HUES48 (cell line): ENCODE measurements at regions not wholly inside any gene's neighbourhood (a gene's known extent, or its start where the extent isn't known, plus 50 kb on each side); places are given as distances from the start of the nearest gene placed in this dataset.

ENCODE experiments used
- H3K27ac ChIP-seq: one replicate; pipeline ENCODE4 v1.7.0; 2013; ENCODE audit warnings: low read depth, low read length, inconsistent platforms
- H3K27me3 ChIP-seq: 2 replicates; pipeline ENCODE4 v1.6.1; 2013; ENCODE audit warnings: mild to moderate bottlenecking, low read length; ENCODE audit not compliant: control insufficient read depth, insufficient read depth
- H3K36me3 ChIP-seq: 2 replicates; pipeline ENCODE4 v1.6.1; 2013; ENCODE audit warnings: low read length; ENCODE audit not compliant: control insufficient read depth, insufficient read depth
- H3K4me1 ChIP-seq: 2 replicates; pipeline ENCODE4 v1.6.1; 2013; ENCODE audit warnings: mild to moderate bottlenecking, low read length; ENCODE audit not compliant: control insufficient read depth, insufficient read depth
- H3K4me3 ChIP-seq: 2 replicates; pipeline ENCODE4 v1.5.1; 2013; ENCODE audit warnings: mild to moderate bottlenecking, low read depth, low read length
- H3K9ac ChIP-seq: 2 replicates; pipeline ENCODE4 v1.6.1; 2013; ENCODE audit warnings: mild to moderate bottlenecking, low read depth, low read length, moderate library complexity
- H3K9me3 ChIP-seq: 2 replicates; pipeline ENCODE4 v1.6.1; 2013; ENCODE audit warnings: low read length; ENCODE audit not compliant: control insufficient read depth, insufficient read depth

DNA sequence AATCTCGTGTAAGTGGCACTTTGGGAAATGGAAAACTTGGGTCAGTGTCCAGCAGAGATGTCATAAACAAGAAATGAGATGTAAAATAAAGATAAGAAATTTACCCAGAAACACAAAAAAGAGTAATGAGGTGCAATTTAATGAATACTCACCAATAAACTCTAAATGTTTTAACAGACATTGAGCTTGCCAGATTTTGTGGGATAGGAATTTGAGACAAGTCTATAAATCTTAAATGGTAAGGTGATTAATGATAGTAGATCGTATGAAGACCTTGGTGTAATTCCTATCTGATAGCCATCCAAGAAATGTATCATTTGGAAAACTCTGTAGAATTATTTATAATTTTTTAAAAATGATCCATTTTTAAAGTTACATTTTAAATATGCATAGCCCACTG lies 682.4 kb downstream of the MAT2B start:
- H3K27ac ChIP-seq: no peak overlapping the region
- no peaks in the 10 kb centered on the region for H3K36me3 ChIP-seq
- no peak overlapping the region for H3K9ac ChIP-seq
- H3K27me3 ChIP-seq: no peaks in the 10 kb centered on the region
- no peaks in the 10 kb centered on the region for H3K9me3 ChIP-seq
- H3K4me3 ChIP-seq: no peak overlapping the region
- peaks cover 40% of the 10 kb centered on the region for H3K4me1 ChIP-seq

DNA sequence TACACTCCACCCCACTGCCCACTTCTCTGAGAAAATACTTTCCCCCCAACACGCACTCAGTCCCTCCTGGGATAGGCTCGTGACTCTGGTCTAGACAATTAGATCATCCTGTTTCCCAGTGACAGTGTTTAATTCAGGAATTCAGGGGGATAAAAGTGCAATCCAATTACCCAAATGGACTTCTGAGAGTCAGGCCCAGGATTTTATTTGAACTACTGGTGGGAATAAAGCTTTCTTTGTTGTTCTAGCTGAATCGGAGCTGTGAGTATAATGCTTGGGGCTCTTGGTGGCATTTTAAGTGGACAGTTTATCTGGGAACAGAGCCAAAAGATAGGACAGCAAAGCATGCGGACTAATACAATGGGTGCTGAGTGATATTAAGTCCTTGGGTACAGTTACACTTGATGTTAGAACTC lies 683.3 kb downstream of the MAT2B start:
- H3K4me1 ChIP-seq: peaks cover 32% of the 10 kb centered on the region
- H3K4me3 ChIP-seq: no peak overlapping the region
- no peak overlapping the region for H3K27ac ChIP-seq
- no peak overlapping the region for H3K9ac ChIP-seq
- H3K27me3 ChIP-seq: no peaks in the 10 kb centered on the region
- no peaks in the 10 kb centered on the region for H3K36me3 ChIP-seq
- no peaks in the 10 kb centered on the region for H3K9me3 ChIP-seq

DNA sequence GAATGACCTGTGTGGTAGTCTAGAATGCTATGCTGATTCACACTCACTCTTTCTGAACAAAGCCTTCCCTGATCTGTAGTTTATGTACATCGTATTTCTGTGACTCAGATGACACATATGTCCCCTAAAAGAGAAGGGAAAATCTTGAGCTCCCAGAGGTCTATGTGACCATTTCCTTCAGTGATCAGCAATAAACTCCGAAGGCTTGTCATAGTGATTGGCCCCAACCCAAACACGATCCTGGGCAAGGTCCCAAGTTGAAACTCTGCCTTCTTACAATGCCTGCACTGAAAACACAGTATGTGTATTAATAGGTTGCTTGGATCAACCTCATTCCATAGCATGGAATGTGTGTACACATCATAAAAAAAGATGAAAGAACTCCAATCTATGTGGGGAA lies 685.8 kb downstream of the MAT2B start:
- Histone ChIP-seq H3K4me3 (no peak overlapping the region), H3K36me3 (no peaks in the 10 kb centered on the region), H3K27ac (no peak overlapping the region), H3K9ac (no peak overlapping the region), H3K27me3 (no peaks in the 10 kb centered on the region), H3K4me1 (peaks cover 20% of the 10 kb centered on the region), H3K9me3 (no peaks in the 10 kb centered on the region)

DNA sequence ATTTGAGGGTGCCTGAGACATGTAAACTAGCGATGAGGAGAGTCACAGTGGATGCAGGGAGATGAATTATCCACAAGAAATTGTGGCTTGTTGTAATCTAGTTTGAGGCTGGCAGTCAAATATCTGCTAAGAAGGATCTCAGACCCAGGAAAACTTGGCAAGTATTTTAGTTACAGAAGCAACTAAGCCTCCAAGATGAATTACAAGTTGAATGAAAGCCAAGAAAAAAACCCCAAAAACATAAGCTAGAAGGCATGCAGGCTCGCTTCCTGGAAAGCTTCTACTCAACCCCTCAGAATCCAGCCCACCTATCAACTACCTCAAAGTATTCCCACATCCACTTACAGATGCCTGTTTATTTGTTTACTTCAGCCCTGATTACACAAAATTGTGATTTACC lies 696.9 kb downstream of the MAT2B start:
- no peak overlapping the region for H3K4me3 ChIP-seq
- no peak overlapping the region for H3K27ac ChIP-seq
- H3K9me3 ChIP-seq: no peaks in the 10 kb centered on the region

DNA sequence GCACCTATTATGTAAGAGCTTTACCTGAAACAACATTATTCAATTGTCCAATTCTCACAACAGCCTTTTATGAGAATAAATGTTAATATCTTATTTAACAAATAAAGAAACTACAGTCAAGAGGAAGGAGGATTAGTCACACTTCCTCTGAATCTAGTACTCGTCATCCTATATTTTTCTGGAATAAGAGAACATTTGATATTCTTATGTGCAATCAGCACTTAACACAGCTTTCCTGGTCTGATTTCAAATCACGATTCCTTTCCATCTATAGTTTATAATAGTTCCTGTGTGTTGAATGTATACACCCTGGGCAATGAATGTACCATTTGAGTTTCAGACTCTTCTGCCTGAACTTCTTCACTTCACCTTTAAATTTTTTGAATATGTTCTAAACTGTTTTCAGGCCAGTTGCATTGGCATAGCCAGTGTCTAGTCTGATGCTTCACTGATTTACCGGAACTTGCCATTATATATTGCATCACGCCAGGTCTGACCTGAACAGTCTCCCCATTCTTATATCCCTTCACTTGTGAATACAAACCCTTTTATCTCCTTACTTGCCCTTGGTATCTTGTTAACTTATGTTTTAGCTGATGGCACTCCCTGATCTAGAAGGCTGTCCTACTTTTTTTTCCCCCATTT lies 698.3 kb downstream of the MAT2B start:
- Histone ChIP-seq H3K9me3 (no peaks in the 10 kb centered on the region), H3K4me3 (no peak overlapping the region), H3K27me3 (no peaks in the 10 kb centered on the region), H3K4me1 (peaks cover 8% of the 10 kb centered on the region), H3K9ac (no peak overlapping the region), H3K27ac (no peak overlapping the region), H3K36me3 (no peaks in the 10 kb centered on the region)

More for the DNA sequence above, 696.9 kb downstream of the MAT2B start:
- H3K9ac ChIP-seq: no peak overlapping the region
- H3K36me3 ChIP-seq: no peaks in the 10 kb centered on the region
- H3K4me1 ChIP-seq: peaks cover 8% of the 10 kb centered on the region
- H3K27me3 ChIP-seq: no peaks in the 10 kb centered on the region

DNA sequence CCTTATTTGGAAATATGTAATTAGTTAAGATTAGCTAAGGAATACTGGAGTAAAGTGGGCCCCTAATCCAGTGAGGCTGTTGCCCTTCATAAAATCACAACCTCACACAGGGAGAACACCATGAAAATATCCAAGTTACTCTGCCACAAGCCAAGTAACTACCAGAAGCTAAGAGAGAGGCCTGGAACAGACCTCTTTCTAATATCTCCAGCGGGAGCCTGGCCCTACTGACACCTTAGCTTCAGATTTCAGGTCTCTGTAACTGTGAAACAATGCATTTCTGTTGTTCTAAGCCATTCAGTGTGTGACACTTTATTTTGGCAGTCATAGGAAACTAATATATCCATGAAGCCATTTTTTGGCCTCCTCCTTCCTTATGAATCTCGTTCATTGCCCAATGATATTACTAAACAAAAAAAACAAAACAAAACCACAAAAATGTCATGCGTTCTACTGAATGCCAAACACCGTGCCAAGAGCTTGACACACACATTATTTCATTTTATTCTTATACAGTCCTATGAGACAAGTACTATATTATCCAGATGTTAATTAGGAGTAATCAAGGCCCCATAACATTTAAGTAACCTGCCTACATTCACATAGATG lies 699.0 kb downstream of the MAT2B start:
- Histone ChIP-seq H3K9me3 (no peaks in the 10 kb centered on the region), H3K27me3 (no peaks in the 10 kb centered on the region), H3K27ac (no peak overlapping the region), H3K36me3 (no peaks in the 10 kb centered on the region), H3K9ac (no peak overlapping the region), H3K4me1 (peaks cover 8% of the 10 kb centered on the region), H3K4me3 (no peak overlapping the region)

DNA sequence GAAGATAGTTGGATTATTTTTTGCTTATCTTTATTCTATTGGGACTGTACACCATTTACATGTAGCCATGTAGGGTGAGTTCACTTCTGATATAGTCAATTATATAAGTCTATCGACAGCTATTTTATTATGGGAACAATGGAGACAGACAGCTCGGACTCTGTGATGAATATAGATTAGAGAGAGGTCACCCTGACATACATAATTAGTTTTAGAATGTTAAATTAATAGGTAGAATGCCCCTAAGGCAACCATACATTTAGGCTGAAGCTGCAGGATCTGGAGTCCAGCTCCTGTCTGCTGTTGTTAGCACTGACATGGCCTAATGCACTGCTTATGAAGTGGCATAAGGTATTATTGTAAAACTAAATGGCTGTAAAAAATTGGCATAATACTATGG lies 700.8 kb downstream of the MAT2B start:
- H3K9me3 ChIP-seq: no peaks in the 10 kb centered on the region
- no peaks in the 10 kb centered on the region for H3K36me3 ChIP-seq
- H3K27ac ChIP-seq: no peak overlapping the region
- peaks cover 8% of the 10 kb centered on the region for H3K4me1 ChIP-seq
- H3K4me3 ChIP-seq: no peak overlapping the region
- H3K9ac ChIP-seq: no peak overlapping the region
- H3K27me3 ChIP-seq: no peaks in the 10 kb centered on the region

DNA sequence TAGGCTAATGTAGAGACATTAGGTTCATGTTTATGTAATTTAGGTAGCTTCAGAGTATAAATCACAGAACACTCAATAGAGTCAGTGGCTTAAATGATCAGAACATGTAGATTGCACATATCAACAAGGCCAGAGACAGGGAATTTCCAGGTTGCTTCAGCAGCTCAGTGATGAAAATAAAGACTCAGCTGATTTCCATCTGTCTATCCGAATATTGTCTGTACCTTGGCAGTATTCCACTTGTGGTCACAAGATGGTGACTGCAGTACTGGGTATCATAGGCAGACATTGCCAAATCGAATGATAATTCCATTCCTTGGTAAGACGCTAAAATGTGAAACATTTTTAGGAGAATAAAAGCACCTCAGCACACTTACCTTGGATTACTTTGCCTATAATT lies 702.2 kb downstream of the MAT2B start:
- no peak overlapping the region for H3K9ac ChIP-seq
- no peaks in the 10 kb centered on the region for H3K36me3 ChIP-seq
- H3K27me3 ChIP-seq: no peaks in the 10 kb centered on the region
- H3K27ac ChIP-seq: no peak overlapping the region
- peaks cover 4% of the 10 kb centered on the region for H3K4me1 ChIP-seq
- H3K9me3 ChIP-seq: no peaks in the 10 kb centered on the region
- no peak overlapping the region for H3K4me3 ChIP-seq

DNA sequence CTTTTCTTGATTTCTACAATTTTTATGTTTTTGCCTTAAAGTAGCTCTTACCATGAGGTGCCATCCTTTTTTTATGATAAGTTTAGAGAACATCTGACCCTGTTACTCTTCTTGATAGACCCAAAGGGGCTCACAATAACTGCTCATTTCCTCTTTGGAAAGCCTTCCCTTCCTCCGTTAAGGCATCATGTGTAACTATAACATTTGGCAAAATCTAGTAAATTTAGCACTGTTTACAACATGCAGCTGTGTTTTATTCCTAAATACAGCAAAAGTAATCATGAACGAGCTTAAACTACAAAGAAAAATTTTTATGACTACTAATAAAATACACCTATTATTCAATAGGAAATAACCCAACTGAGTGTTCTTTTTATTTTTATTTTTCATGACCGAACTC lies 705.1 kb downstream of the MAT2B start:
- H3K4me3 ChIP-seq: no peak overlapping the region
- H3K27me3 ChIP-seq: no peaks in the 10 kb centered on the region
- no peaks in the 10 kb centered on the region for H3K9me3 ChIP-seq
- H3K27ac ChIP-seq: no peak overlapping the region
- no peak overlapping the region for H3K9ac ChIP-seq
- no peaks in the 10 kb centered on the region for H3K36me3 ChIP-seq
- no peaks in the 10 kb centered on the region for H3K4me1 ChIP-seq

DNA sequence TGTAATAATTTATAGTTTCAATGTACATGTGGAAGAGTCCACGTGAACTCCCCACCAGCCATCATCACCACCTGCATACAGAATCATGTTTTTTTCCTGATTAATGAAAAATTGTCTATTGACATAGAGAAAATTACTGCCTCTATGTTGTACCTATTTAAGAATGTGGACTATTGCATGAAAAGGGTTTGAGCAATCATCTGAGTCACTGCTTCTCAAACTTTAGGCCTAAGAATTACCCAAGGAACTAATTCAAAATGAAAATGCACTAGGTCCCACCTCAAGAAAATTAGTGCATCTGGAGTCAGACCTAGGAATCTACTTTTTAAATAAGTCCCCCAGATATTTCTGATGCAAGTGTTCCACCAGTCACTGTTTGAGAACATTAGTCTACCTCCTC lies 709.3 kb downstream of the MAT2B start:
- Histone ChIP-seq H3K9me3 (0 out of 2 replicates have a peak, but pooled peaks cover 2% of the 10 kb centered on the region), H3K4me3 (no peak overlapping the region), H3K27me3 (no peaks in the 10 kb centered on the region), H3K27ac (no peak overlapping the region), H3K36me3 (no peaks in the 10 kb centered on the region), H3K9ac (no peak overlapping the region), H3K4me1 (no peaks in the 10 kb centered on the region)

DNA sequence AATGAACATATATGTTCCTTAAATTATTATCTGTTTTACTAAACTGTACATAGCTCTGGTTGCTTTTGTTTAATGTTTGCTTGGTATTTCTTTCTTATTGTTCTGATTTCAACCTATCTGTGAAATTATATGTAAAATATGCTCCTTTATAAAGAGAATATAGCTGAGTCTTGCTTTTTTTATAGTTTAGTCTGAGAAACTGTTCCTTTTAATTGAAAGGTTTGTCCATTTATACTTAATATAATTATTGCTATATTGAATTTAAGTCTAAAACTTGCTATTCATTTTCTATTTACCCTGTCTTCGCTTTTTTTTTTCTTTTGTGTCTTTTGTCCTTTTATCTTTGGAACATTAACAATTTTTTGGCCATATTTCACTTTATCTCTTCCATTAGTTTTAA lies 712.0 kb downstream of the MAT2B start:
- no peaks in the 10 kb centered on the region for H3K4me1 ChIP-seq
- no peaks in the 10 kb centered on the region for H3K27me3 ChIP-seq
- no peak overlapping the region for H3K9ac ChIP-seq
- H3K4me3 ChIP-seq: no peak overlapping the region
- H3K36me3 ChIP-seq: no peaks in the 10 kb centered on the region
- H3K9me3 ChIP-seq: 0 out of 2 replicates have a peak, but pooled peaks cover 2% of the 10 kb centered on the region
- no peak overlapping the region for H3K27ac ChIP-seq
